Fibroblast of lung (primary cell): ENCODE measurements at regions not wholly inside any gene's neighbourhood (a gene's known extent, or its start where the extent isn't known, plus 50 kb on each side); places are given as distances from the start of the nearest gene placed in this dataset.

Source experiments
- DNase-seq, 2 donors: peaks; one replicate each; pipeline versions ENCODE4 v3.0.0 to v3.0.0-alpha.2; 2010; ENCODE audit warnings: low read depth in 2 of 2
- H2AFZ ChIP-seq: 2 replicates; pipeline ENCODE4 v1.5.1; 2012; ENCODE audit warnings: low read length, control low read depth, inconsistent platforms
- H3K27ac ChIP-seq: 2 replicates; pipeline ENCODE4 v1.5.1; 2011; ENCODE audit warnings: low read length, control low read depth; ENCODE audit not compliant: insufficient read depth
- H3K27me3 ChIP-seq: 2 replicates; pipeline ENCODE4 v1.5.1; 2011; ENCODE audit warnings: mild to moderate bottlenecking, low read length; ENCODE audit not compliant: control insufficient read depth, insufficient read depth
- H3K36me3 ChIP-seq: 2 replicates; pipeline ENCODE4 v1.5.1; 2011; ENCODE audit warnings: low read length; ENCODE audit not compliant: control insufficient read depth, insufficient read depth
- H3K4me1 ChIP-seq: 2 replicates; pipeline ENCODE4 v1.5.1; 2011; ENCODE audit warnings: low read length; ENCODE audit not compliant: control insufficient read depth, insufficient read depth; ENCODE audit errors: extremely low read depth
- H3K4me2 ChIP-seq: 2 replicates; pipeline ENCODE4 v1.5.1; 2011; ENCODE audit warnings: low read length, control low read depth; ENCODE audit not compliant: insufficient read depth; ENCODE audit errors: extremely low read depth
- H3K4me3 ChIP-seq, 4 experiments: fragments of 200-600 bp in 1 of 4; sonication (generic) in 1 of 4; replicated peaks in 1 of 4; 2 replicates each; pipeline ENCODE4 v1.5.1; 2011 to 2016; ENCODE audit warnings: low read length in 4 of 4, low read depth in 3 of 4, mild to moderate bottlenecking in 3 of 4, control low read depth in 2 of 4, inconsistent platforms in 1 of 4, mixed read lengths in 1 of 4; ENCODE audit not compliant: insufficient read depth in 1 of 4; ENCODE audit errors: control extremely low read depth in 1 of 4
- H3K79me2 ChIP-seq: 2 replicates; pipeline ENCODE4 v1.5.1; 2012; ENCODE audit warnings: mild to moderate bottlenecking, low read length, inconsistent platforms; ENCODE audit not compliant: control insufficient read depth, insufficient read depth
- H3K9ac ChIP-seq: 2 replicates; pipeline ENCODE4 v1.5.1; 2011; ENCODE audit warnings: mild to moderate bottlenecking, low read length, control low read depth; ENCODE audit not compliant: insufficient read depth
- H3K9me3 ChIP-seq: 2 replicates; pipeline ENCODE4 v1.5.1; 2012; ENCODE audit warnings: low read depth, low read length; ENCODE audit not compliant: control insufficient read depth, insufficient read depth
- H4K20me1 ChIP-seq: 2 replicates; pipeline ENCODE4 v1.5.1; 2011; ENCODE audit warnings: low read length; ENCODE audit not compliant: control insufficient read depth, insufficient read depth; ENCODE audit errors: extremely low read depth
- CTCF ChIP-seq, 2 donors: IDR thresholded peaks in 1 of 2; conservative IDR thresholded peaks in 1 of 2; 1 replicate in 1 of 2; 2 replicates in 1 of 2; pipeline ENCODE4 v1.5.1; 2011 to 2012; ENCODE audit warnings: low read length in 2 of 2, control low read depth in 1 of 2, inconsistent platforms in 1 of 2, low read depth in 1 of 2, mild to moderate bottlenecking in 1 of 2
- EZH2 ChIP-seq: IDR thresholded peaks from 2 replicates; pipeline ENCODE4 v1.5.1; 2012; ENCODE audit warnings: low read length, control low read depth, mild to moderate bottlenecking; ENCODE audit errors: missing control alignments

GRCh38 chr7:33674804-33675411 is 230.4 kb upstream of the BMPER start:
- H3K9ac ChIP-seq = no peak overlapping the region
- DNase-seq = no peak
- H3K9me3 ChIP-seq = no peaks in the 10 kb centered on the region
- peaks cover 3% of the 10 kb centered on the region for H3K4me1 ChIP-seq
- no peaks in the 10 kb centered on the region for H4K20me1 ChIP-seq
- no peak overlapping the region for H3K4me3 ChIP-seq
- H3K27ac ChIP-seq = no peak overlapping the region
- no peaks in the 10 kb centered on the region for H3K36me3 ChIP-seq
- H2AFZ ChIP-seq = no peak overlapping the region
- TF ChIP-seq EZH2 (no peak), CTCF (conservative IDR thresholded peaks at IDR 0.05 in 1 of 2, IDR thresholded peaks at IDR 0.05 in 1 of 2; ENCODE audit: low read depth in 1 of 2, low read length in 2 of 2) (no peak)
- H3K79me2 ChIP-seq = no peaks in the 10 kb centered on the region
- H3K27me3 ChIP-seq = no peaks in the 10 kb centered on the region
- no peak overlapping the region for H3K4me2 ChIP-seq

- TF ChIP-seq EZH2 (no peak), CTCF (conservative IDR thresholded peaks at IDR 0.05 in 1 of 2, IDR thresholded peaks at IDR 0.05 in 1 of 2; ENCODE audit: low read depth in 1 of 2, low read length in 2 of 2) (no peak)
- Histone ChIP-seq H3K4me2 (no peak overlapping the region), H3K27ac (no peak overlapping the region), H3K4me3 (no peak overlapping the region), H2AFZ (no peak overlapping the region), H3K79me2 (no peaks in the 10 kb centered on the region), H3K9ac (no peak overlapping the region), H3K27me3 (no peaks in the 10 kb centered on the region), H3K4me1 (peaks cover 3% of the 10 kb centered on the region), H3K36me3 (no peaks in the 10 kb centered on the region), H4K20me1 (no peaks in the 10 kb centered on the region), H3K9me3 (no peaks in the 10 kb centered on the region)
- DNase-seq = peak in 1 of 2 donors; percentile 69
Observed at GRCh38 chr7:33677556-33677955, 227.8 kb upstream of the BMPER start.

DNA sequence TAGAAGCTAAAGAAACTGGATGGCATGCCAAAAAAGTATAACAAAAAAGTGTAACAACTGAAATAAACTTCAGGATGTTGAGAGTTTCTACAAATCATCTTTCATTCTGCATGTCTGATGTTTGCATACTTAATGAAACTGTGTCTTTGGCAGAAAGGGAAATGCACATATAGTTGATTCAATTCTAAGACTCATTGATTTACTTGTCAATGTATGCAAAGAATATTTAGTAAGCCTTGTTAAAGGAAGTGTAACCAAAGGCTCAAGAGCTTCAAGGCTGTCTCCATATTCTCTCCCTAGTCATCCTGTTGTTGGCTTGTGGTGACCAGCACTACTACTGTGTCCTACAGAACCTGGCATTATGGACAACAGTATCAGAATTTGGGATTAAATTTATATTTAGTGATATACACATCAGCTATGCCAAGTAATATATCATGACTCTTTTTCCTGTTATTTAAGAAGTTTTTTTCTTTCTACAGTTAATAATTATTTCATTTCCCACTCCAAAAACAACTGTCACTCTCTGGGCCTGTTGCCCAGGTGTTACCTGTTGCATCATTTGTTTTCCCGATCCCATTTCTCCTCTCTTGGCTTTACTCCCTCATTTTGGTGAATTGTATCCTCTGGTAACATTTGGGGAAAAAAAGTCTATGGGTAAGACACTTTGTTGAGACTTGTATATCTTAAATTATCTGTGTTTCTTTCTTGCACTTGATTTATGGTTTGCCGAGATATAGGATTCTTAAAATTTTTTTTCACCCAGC is 226.6 kb upstream of the BMPER start:
- Histone ChIP-seq H3K79me2 (no peaks in the 10 kb centered on the region), H3K36me3 (no peaks in the 10 kb centered on the region), H3K9me3 (no peaks in the 10 kb centered on the region), H2AFZ (no peak overlapping the region), H3K4me3 (no peak overlapping the region), H4K20me1 (no peaks in the 10 kb centered on the region), H3K9ac (no peak overlapping the region), H3K27ac (no peak overlapping the region), H3K4me1 (peaks cover 3% of the 10 kb centered on the region), H3K27me3 (no peaks in the 10 kb centered on the region), H3K4me2 (no peak overlapping the region)
- TF ChIP-seq CTCF (conservative IDR thresholded peaks at IDR 0.05 in 1 of 2, IDR thresholded peaks at IDR 0.05 in 1 of 2; ENCODE audit: low read depth in 1 of 2, low read length in 2 of 2) (no peak), EZH2 (no peak)
- DNase-seq = no peak
